ENCODE measurements at regions not wholly inside any gene's neighbourhood (a gene's known extent, or its start where the extent isn't known, plus 50 kb on each side); places are given as distances from the start of the nearest gene placed in this dataset.

DNA sequence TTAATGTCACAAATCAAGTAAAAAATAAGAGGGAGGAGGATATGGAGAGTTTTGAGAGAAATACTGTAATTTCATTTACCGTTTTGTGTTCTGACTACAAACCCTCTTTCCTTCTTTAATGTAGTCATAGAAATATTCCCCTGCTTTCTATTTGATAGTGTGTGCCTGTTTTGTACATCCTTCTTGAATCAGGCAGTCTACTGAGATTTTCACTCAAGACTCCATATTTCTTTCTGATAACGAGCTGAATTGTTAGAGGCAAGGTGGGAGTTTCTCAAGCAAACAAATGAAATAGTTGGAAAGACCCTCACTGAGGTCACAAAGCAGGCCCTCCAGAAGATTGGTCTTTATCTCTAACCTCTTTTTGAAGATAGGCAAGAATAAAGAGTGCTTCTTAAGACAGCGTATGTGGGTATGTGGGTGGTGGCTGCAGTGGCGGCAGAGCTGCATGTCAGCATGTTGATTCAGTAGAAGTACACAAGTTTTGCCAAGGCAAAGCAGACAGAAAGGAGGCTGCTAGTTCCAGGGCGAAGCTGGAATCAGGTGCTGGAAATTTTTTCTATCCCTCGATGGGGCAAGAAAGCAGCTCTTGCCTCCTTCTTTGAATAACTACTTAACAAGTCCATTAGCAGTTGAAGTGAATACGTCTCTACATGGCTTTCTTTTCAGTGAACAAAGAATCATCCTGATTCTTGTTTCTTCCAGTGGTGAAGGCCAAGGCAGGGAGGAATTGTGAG lies 164.2 kb downstream of the FAM76B start:
- TF ChIP-seq, protein P1, sequence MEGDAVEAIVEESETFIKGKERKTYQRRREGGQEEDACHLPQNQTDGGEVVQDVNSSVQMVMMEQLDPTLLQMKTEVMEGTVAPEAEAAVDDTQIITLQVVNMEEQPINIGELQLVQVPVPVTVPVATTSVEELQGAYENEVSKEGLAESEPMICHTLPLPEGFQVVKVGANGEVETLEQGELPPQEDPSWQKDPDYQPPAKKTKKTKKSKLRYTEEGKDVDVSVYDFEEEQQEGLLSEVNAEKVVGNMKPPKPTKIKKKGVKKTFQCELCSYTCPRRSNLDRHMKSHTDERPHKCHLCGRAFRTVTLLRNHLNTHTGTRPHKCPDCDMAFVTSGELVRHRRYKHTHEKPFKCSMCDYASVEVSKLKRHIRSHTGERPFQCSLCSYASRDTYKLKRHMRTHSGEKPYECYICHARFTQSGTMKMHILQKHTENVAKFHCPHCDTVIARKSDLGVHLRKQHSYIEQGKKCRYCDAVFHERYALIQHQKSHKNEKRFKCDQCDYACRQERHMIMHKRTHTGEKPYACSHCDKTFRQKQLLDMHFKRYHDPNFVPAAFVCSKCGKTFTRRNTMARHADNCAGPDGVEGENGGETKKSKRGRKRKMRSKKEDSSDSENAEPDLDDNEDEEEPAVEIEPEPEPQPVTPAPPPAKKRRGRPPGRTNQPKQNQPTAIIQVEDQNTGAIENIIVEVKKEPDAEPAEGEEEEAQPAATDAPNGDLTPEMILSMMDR (conservative IDR thresholded peaks at IDR 0.05; ENCODE audit: low read depth, low read length): no peak
- TF ChIP-seq POLR2A (IDR thresholded peaks at IDR 0.05; ENCODE audit: low read depth, low read length): no peak
- TF ChIP-seq MXI1 (IDR thresholded peaks at IDR 0.05; ENCODE audit: borderline replicate concordance, low read depth, low read length): no peak
- TF ChIP-seq RCOR1 (IDR thresholded peaks at IDR 0.05; ENCODE audit: insufficient replicate concordance, low read length): no peak
- no peak for TF ChIP-seq MAZ (IDR thresholded peaks at IDR 0.05; ENCODE audit: borderline replicate concordance, low read depth, low read length)
- TF ChIP-seq BHLHE40 (IDR thresholded peaks at IDR 0.05; ENCODE audit: low read depth, low read length): no peak

Measured in IMR-90 (cell line).